ENCODE measurements at regions not wholly inside any gene's neighbourhood (a gene's known extent, or its start where the extent isn't known, plus 50 kb on each side); places are given as distances from the start of the nearest gene placed in this dataset.

DNA sequence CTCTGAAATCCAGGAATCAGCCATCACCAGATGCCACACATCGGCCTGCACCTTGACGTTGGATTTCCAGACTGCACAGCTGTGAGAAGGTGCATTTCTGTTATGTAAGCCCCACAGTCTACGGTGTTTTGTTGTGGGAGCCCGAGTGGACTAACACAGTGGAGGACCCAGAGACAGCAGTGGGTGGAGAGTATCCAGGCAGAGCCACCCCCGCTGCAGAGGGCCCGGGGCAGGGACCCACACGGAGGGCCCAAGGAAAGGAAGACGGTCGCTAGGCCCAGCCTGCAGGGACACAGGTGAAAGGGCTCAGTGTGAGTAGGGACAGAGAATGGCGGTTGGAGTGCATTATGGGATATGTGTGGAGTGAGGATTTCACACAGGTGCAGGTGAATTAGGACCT is 288.3 kb upstream of the AJAP1 start:
- TF ChIP-seq, protein P1, sequence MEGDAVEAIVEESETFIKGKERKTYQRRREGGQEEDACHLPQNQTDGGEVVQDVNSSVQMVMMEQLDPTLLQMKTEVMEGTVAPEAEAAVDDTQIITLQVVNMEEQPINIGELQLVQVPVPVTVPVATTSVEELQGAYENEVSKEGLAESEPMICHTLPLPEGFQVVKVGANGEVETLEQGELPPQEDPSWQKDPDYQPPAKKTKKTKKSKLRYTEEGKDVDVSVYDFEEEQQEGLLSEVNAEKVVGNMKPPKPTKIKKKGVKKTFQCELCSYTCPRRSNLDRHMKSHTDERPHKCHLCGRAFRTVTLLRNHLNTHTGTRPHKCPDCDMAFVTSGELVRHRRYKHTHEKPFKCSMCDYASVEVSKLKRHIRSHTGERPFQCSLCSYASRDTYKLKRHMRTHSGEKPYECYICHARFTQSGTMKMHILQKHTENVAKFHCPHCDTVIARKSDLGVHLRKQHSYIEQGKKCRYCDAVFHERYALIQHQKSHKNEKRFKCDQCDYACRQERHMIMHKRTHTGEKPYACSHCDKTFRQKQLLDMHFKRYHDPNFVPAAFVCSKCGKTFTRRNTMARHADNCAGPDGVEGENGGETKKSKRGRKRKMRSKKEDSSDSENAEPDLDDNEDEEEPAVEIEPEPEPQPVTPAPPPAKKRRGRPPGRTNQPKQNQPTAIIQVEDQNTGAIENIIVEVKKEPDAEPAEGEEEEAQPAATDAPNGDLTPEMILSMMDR (IDR thresholded peaks at IDR 0.05; ENCODE audit: insufficient read depth, low read depth, low read length, missing control alignments) = no peak

DNA sequence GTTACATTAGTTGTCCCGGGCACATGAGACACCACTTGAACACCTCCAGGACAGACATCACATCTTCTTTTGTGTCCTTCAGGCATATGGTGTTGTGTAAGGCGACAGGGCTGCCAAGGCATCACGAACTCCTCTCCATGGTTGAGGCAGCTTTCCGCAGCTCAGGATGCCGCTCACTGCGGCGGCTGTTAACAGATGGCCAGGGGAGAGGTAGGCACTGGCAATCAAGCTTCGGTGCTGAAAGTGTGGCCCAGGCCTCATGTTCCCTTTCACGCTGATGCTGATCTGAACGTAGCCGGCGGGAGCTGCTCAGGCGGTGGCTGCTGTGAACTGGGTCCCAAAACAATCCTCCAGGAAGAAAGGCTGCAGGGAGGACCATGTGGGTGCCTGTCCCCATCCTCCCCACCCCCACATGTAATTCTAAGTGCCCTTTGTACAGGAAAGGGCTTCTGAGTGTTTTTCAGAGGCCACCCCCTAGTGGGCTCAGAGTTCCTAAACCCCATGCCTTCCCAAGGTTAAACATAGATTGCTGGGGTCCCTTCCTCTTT is 287.1 kb upstream of the AJAP1 start:
- TF ChIP-seq, protein P1 (IDR thresholded peaks at IDR 0.05; ENCODE audit: insufficient read depth, low read depth, low read length, missing control alignments) = no peak
- H3K4me3 ChIP-seq (ENCODE audit: low read length) = no peak overlapping the region
- DNase-seq (ENCODE audit: low read depth) = no peak

More for the DNA sequence above, 288.3 kb upstream of the AJAP1 start:
- no peak overlapping the region for H3K4me3 ChIP-seq (ENCODE audit: low read length)
- DNase-seq (ENCODE audit: low read depth) = no peak

DNA sequence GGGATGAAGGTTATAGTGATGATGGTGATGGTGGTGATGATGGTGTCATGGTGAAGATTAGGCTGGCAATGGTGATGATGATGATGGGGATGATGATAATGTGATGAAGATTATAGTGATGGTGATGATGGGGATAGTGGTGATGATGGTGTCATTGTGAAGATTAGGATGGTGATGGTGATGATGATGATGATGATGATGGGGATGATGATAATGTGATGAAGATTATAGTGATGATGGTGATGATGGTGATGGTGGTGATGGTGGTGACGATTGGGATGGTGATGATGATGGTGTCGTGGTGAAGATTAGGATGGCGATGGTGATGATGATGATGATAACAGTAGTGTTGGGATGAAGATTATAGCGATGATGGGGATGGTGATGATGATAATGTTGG is 285.1 kb upstream of the AJAP1 start:
- H3K4me3 ChIP-seq (ENCODE audit: low read length) = no peak overlapping the region
- TF ChIP-seq, protein P1 (IDR thresholded peaks at IDR 0.05; ENCODE audit: insufficient read depth, low read depth, low read length, missing control alignments) = no peak
- no peak for DNase-seq (ENCODE audit: low read depth)

DNA sequence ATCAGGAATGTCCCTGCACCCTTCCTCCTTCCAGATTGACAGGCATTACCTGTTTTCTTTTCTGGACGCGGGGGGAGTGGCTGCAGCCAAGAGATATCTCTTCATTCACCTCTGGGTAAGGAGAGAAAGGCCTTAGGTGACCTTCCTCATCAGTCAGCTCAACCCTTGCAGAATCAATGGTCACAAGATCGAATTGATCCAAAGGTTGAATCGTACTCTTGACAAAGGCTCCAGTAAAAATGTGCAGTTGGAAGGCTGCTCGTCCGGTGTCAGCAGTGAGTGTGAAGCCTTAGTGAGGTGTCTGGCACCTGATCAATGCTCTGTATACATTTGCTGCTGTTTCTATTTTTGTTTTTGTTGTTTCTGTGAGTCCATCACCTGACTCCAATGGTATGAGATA is 282.6 kb upstream of the AJAP1 start:
- no peak overlapping the region for H3K4me3 ChIP-seq (ENCODE audit: low read length)
- TF ChIP-seq, protein P1 (IDR thresholded peaks at IDR 0.05; ENCODE audit: insufficient read depth, low read depth, low read length, missing control alignments) = no peak
- no peak for DNase-seq (ENCODE audit: low read depth)

DNA sequence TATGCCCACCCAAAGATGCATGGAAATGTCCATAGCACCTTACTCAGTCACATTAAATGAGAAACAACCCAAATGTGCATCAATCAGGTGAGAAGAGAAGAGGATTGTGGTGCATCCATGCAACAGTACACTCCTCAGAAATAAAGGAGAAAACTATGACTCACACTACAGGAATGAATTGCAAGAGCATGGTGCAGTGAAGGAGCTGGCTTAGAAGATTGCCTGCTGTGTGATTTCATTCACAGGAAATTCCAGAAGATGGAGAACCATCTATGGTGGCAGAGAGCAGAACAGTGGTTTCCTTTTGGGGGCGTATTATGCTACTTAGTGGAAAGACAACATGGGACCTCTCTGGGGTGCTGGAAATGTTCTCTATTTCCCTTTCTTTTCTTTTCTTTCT is 278.6 kb upstream of the AJAP1 start:
- TF ChIP-seq, protein P1 (IDR thresholded peaks at IDR 0.05; ENCODE audit: insufficient read depth, low read depth, low read length, missing control alignments) = no peak
- DNase-seq (ENCODE audit: low read depth) = no peak
- no peak overlapping the region for H3K4me3 ChIP-seq (ENCODE audit: low read length)

DNA sequence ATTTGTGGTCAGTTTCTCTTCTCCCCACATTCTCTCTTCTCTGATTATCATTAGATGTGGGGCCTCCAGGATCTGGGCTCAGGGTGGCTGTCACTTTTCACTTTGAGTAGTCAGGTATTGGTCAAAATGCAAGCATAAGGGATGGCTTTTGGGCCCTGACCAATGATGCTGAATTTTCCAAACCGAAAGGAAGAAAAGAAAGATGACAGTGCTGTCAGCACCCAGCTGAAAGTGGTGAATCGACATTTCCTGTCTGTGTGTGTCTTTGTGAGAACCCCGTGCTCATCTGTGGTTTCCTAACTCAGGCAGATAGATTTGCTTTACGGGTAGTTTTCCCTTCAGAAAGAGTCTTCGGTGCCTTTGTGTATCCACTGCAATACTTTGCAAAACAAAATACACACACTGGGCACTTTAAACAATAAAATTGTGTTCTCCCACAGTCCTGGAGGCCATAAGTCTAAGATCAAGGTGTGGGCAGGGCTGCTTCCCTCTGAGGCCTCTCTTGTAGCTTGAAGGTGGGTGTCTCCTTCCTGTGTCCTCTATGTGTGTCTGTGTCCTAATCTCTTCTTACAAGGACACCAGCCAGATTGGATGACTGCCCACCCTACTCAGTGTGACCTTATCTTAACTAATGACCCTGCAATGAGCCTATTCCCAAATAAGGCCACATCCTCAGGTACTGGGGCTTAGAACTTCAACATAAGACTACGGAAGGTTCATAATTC is 274.8 kb upstream of the AJAP1 start:
- no peak for DNase-seq (ENCODE audit: low read depth)
- TF ChIP-seq, protein P1 (IDR thresholded peaks at IDR 0.05; ENCODE audit: insufficient read depth, low read depth, low read length, missing control alignments) = no peak
- no peak overlapping the region for H3K4me3 ChIP-seq (ENCODE audit: low read length)

All from epithelial cell of esophagus (primary cell).